A549 (cell line): ENCODE measurements at regions not wholly inside any gene's neighbourhood (a gene's known extent, or its start where the extent isn't known, plus 50 kb on each side); places are given as distances from the start of the nearest gene placed in this dataset.

Experiments used
- ATAC-seq, 2 experiments: fragments of 200-7000 bp in 1 of 2; fragments of >200 bp in 1 of 2; cut with Nextera tagmentation in 1 of 2; cut with Tn5 transposase in 1 of 2; 3 replicates each; pipeline versions ENCODE4 v1.8.0 to v1.9.1; 2018 to 2020; ENCODE audit warnings: mild to moderate bottlenecking in 1 of 2, moderate library complexity in 1 of 2
- CTCF ChIA-PET: fragments of 300-600 bp; sonication (Branson Sonifier 250); formaldehyde crosslinking; extraction: SDS; loops from one replicate; lab custom pipeline; 2021; ENCODE audit warnings: antibody characterized with exemption, inconsistent platforms; lab: Yijun Ruan, JAX
- POLR2A ChIA-PET: fragments of 350-600 bp; formaldehyde crosslinking; extraction: SDS; loops from one replicate; lab custom pipeline; 2021; ENCODE audit warnings: antibody characterized with exemption, inconsistent platforms; lab: Yijun Ruan, JAX
- DNase-seq, 2 experiments: peaks; one replicate each; pipeline versions ENCODE4 v3.0.0 to v3.0.0-alpha.2; 2011 to 2016; ENCODE audit warnings: low read depth in 1 of 2, low spot score in 1 of 2
- FAIRE-seq: peaks from 2 replicates; lab custom pipeline; 2011; peaks lifted over from hg19 to GRCh38; lab: Jason Lieb, UNC
- H3K27ac ChIP-seq, 2 experiments: fragments of >200 bp; sonication (Bioruptor Twin); formaldehyde crosslinking; 3 replicates each; pipeline ENCODE4 v1.5.1; 2016 to 2017
- H3K4me1 ChIP-seq: fragments of >200 bp; sonication (Bioruptor Twin); formaldehyde crosslinking; 3 replicates; pipeline ENCODE4 v1.6.1; 2016
- H3K4me2 ChIP-seq: fragments of >200 bp; sonication (Bioruptor Twin); formaldehyde crosslinking; 3 replicates; pipeline ENCODE4 v1.6.1; 2016
- H3K4me3 ChIP-seq: fragments of >200 bp; sonication (Bioruptor Twin); formaldehyde crosslinking; 3 replicates; pipeline ENCODE4 v1.5.1; 2016
- H3K9me3 ChIP-seq: fragments of >200 bp; sonication (Bioruptor Twin); formaldehyde crosslinking; 3 replicates; pipeline ENCODE4 v1.6.1; 2016
- BHLHE40 ChIP-seq: IDR thresholded peaks from 2 replicates; pipeline ENCODE4 v1.6.1; 2012; ENCODE audit warnings: low read depth, low read length, inconsistent platforms
- CHD2 ChIP-seq: fragments of 150-350 bp; IDR thresholded peaks from 2 replicates; pipeline ENCODE4 v1.6.1; 2014; ENCODE audit warnings: low read length; ENCODE audit not compliant: partially characterized antibody
- EHMT2 ChIP-seq: fragments of 200-600 bp; sonication (generic); IDR thresholded peaks from 2 replicates; pipeline ENCODE4 v1.6.1; 2016; ENCODE audit warnings: antibody characterized with exemption, low read depth, mild to moderate bottlenecking, moderate library complexity
- ELK1 ChIP-seq: fragments of 150-350 bp; IDR thresholded peaks from 2 replicates; pipeline ENCODE4 v1.6.1; 2014; ENCODE audit warnings: low read depth, mild to moderate bottlenecking, low read length
- GATA3 ChIP-seq: IDR thresholded peaks from 2 replicates; pipeline ENCODE4 v1.6.1; 2012; ENCODE audit warnings: borderline replicate concordance
- HOXB5 ChIP-seq: fragments of 250-450 bp; sonication (Bioruptor Pico); IDR thresholded peaks from 2 replicates; pipeline ENCODE4 v1.5.0; 2020; ENCODE audit warnings: mild to moderate bottlenecking, moderate library complexity
- JUNB ChIP-seq: fragments of >200 bp; sonication (Bioruptor Twin); formaldehyde crosslinking; IDR thresholded peaks from 2 replicates; pipeline ENCODE4 v1.6.1; 2016
- KDM1A ChIP-seq: fragments of 200-600 bp; sonication (generic); IDR thresholded peaks from 2 replicates; pipeline ENCODE4 v1.6.1; 2016; ENCODE audit warnings: low read depth, mild to moderate bottlenecking
- KDM5A ChIP-seq: fragments of 200-600 bp; sonication (generic); IDR thresholded peaks from 2 replicates; pipeline ENCODE4 v1.6.1; 2016; ENCODE audit warnings: antibody characterized with exemption, mild to moderate bottlenecking
- MAFK ChIP-seq: fragments of 450-650 bp; IDR thresholded peaks from 2 replicates; pipeline ENCODE4 v1.6.1; 2014; ENCODE audit not compliant: partially characterized antibody
- MYC ChIP-seq: IDR thresholded peaks from 2 replicates; pipeline ENCODE4 v1.6.1; 2012; ENCODE audit warnings: mild to moderate bottlenecking, inconsistent platforms, low read length, improper control_type of control experiment, borderline replicate concordance
- RAD21 ChIP-seq, 2 experiments: fragments of >200 bp in 1 of 2; sonication (Bioruptor Twin) in 1 of 2; formaldehyde crosslinking in 1 of 2; IDR thresholded peaks in 1 of 2; conservative IDR thresholded peaks in 1 of 2; 2 replicates in 1 of 2; 3 replicates in 1 of 2; pipeline ENCODE4 v1.6.1; 2012 to 2018; ENCODE audit warnings: inconsistent platforms in 1 of 2
- RARB ChIP-seq: fragments of 250-450 bp; sonication (Bioruptor Pico); IDR thresholded peaks from 2 replicates; pipeline ENCODE4 v1.8.0; 2021; ENCODE audit warnings: mild to moderate bottlenecking, moderate library complexity
- RNF2 ChIP-seq: fragments of 200-600 bp; sonication (generic); IDR thresholded peaks from 2 replicates; pipeline ENCODE4 v1.6.1; 2016; ENCODE audit warnings: low read depth, mild to moderate bottlenecking, antibody characterized with exemption, moderate library complexity, borderline replicate concordance
- SMC3 ChIP-seq: fragments of >200 bp; sonication (Bioruptor Twin); formaldehyde crosslinking; IDR thresholded peaks from 3 replicates; pipeline ENCODE4 v1.6.1; 2018; ENCODE audit warnings: inconsistent platforms
- SREBF2 ChIP-seq: fragments of 450-650 bp; IDR thresholded peaks from 2 replicates; pipeline ENCODE4 v1.6.1; 2014; ENCODE audit warnings: mild to moderate bottlenecking, moderate library complexity
- ZC3H11A ChIP-seq: fragments of 450-650 bp; IDR thresholded peaks from 2 replicates; pipeline ENCODE4 v1.6.1; 2014; ENCODE audit warnings: antibody characterized with exemption, mild to moderate bottlenecking
- ZNF302 ChIP-seq: fragments of 250-450 bp; sonication (Bioruptor Pico); IDR thresholded peaks from 2 replicates; pipeline ENCODE4 v1.9.0; 2021; ENCODE audit warnings: inconsistent platforms, mild to moderate bottlenecking, moderate library complexity
- WGBS: methylation state at CpG from one replicate; pipeline ENCODE4 v1.1.6; 2017; ENCODE audit errors: missing lambda C conversion rate; 5-methylcytosine and 5-hydroxymethylcytosine counted together
- TF ChIP-seq, protein P1 (sequence below): IDR thresholded peaks from 2 replicates; pipeline ENCODE4 v1.6.1; 2012
- TF ChIP-seq, protein P2 (sequence below): fragments of 250-450 bp; sonication (Bioruptor Pico); IDR thresholded peaks from 2 replicates; pipeline ENCODE4 v1.5.0; 2021; ENCODE audit warnings: mild to moderate bottlenecking, moderate library complexity, borderline replicate concordance
- TF ChIP-seq, protein P3 (sequence below): fragments of 450-650 bp; IDR thresholded peaks from 2 replicates; pipeline ENCODE4 v1.6.1; 2014; ENCODE audit warnings: antibody characterized with exemption
- TF ChIP-seq, protein P4 (sequence below): fragments of 250-450 bp; sonication (Bioruptor Pico); IDR thresholded peaks from 2 replicates; pipeline ENCODE4 v1.5.0; 2020; ENCODE audit warnings: low read depth, mild to moderate bottlenecking, moderate library complexity
- TF ChIP-seq, protein P5 (sequence below): fragments of >200 bp; sonication (Bioruptor Twin); formaldehyde crosslinking; IDR thresholded peaks from 2 replicates; pipeline ENCODE4 v1.6.1; 2016
- TF ChIP-seq, protein P6 (sequence below): fragments of >200 bp; sonication (Bioruptor Twin); formaldehyde crosslinking; IDR thresholded peaks from 3 replicates; pipeline ENCODE4 v1.6.1; 2016

DNA sequence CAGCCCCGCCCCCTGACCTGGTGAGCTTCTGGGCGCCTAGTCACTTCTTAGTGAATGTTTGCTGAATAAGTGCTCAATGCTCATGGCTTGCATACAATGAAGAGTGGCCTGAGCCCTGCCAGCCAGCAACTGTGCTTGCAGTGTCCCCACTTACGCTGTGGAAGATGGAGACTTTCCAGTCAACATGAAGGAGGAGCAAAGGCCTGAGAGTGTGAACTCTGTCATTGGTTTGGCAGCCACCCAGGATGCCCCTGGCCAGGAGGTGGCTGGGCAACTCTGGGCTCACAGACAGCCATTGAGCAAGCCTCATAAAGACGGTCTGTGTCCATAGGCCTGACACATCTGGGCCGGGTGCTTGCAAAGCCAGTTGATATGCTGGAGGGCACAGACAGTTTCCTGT is 72.1 kb upstream of the MAMLD1 start:
- ChIA-PET CTCF (no interaction called here), POLR2A (no interaction called here)
- DNase-seq: no peak
- Histone ChIP-seq H3K27ac (no peak overlapping the region), H3K9me3 (no peaks in the 10 kb centered on the region), H3K4me3 (no peak overlapping the region), H3K4me1 (no peaks in the 10 kb centered on the region), H3K4me2 (no peak overlapping the region)
- 77% methylated on average over 3 of the region's 5 CpGs for WGBS
- ATAC-seq: no peak
- TF ChIP-seq, protein P1, sequence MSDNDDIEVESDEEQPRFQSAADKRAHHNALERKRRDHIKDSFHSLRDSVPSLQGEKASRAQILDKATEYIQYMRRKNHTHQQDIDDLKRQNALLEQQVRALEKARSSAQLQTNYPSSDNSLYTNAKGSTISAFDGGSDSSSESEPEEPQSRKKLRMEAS: no peak
- TF ChIP-seq KDM5A: no peak
- TF ChIP-seq, protein P2, sequence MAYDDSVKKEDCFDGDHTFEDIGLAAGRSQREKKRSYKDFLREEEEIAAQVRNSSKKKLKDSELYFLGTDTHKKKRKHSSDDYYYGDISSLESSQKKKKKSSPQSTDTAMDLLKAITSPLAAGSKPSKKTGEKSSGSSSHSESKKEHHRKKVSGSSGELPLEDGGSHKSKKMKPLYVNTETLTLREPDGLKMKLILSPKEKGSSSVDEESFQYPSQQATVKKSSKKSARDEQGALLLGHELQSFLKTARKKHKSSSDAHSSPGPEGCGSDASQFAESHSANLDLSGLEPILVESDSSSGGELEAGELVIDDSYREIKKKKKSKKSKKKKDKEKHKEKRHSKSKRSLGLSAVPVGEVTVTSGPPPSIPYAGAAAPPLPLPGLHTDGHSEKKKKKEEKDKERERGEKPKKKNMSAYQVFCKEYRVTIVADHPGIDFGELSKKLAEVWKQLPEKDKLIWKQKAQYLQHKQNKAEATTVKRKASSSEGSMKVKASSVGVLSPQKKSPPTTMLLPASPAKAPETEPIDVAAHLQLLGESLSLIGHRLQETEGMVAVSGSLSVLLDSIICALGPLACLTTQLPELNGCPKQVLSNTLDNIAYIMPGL (CRISPR knock-in tag): no peak
- TF ChIP-seq, protein P3, sequence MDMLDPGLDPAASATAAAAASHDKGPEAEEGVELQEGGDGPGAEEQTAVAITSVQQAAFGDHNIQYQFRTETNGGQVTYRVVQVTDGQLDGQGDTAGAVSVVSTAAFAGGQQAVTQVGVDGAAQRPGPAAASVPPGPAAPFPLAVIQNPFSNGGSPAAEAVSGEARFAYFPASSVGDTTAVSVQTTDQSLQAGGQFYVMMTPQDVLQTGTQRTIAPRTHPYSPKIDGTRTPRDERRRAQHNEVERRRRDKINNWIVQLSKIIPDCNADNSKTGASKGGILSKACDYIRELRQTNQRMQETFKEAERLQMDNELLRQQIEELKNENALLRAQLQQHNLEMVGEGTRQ: no peak
- no peak for TF ChIP-seq RNF2
- TF ChIP-seq RARB: no peak
- no peak for TF ChIP-seq ELK1
- TF ChIP-seq, protein P4, sequence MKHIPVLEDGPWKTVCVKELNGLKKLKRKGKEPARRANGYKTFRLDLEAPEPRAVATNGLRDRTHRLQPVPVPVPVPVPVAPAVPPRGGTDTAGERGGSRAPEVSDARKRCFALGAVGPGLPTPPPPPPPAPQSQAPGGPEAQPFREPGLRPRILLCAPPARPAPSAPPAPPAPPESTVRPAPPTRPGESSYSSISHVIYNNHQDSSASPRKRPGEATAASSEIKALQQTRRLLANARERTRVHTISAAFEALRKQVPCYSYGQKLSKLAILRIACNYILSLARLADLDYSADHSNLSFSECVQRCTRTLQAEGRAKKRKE (CRISPR knock-in tag): no peak
- TF ChIP-seq ZNF302: no peak
- TF ChIP-seq ZC3H11A: no peak
- no peak for TF ChIP-seq CHD2
- no peak for FAIRE-seq

GRCh38 chrX:150293311-150294013 is 69.7 kb upstream of the MAMLD1 start:
- 35% methylated on average over 5 of the region's 5 CpGs for WGBS
- H3K4me2 ChIP-seq: no peak overlapping the region
- ChIA-PET CTCF (no interaction called here), POLR2A (no interaction called here)
- ATAC-seq (no peak), FAIRE-seq (peak; percentile 88), DNase-seq (no peak)
- no peaks in the 10 kb centered on the region for H3K4me1 ChIP-seq
- no peak for TF ChIP-seq ZC3H11A
- no peak for TF ChIP-seq GATA3
- TF ChIP-seq HOXB5 (CRISPR knock-in tag): no peak
- TF ChIP-seq KDM1A: no peak
- TF ChIP-seq, protein P5, sequence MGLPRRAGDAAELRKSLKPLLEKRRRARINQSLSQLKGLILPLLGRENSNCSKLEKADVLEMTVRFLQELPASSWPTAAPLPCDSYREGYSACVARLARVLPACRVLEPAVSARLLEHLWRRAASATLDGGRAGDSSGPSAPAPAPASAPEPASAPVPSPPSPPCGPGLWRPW: no peak
- no peak for TF ChIP-seq BHLHE40
- TF ChIP-seq, protein P3: no peak
- TF ChIP-seq JUNB: no peak
- no peak for TF ChIP-seq SREBF2
- TF ChIP-seq MAFK: no peak
- no peak for TF ChIP-seq EHMT2
- TF ChIP-seq SMC3: no peak
- TF ChIP-seq, protein P6, sequence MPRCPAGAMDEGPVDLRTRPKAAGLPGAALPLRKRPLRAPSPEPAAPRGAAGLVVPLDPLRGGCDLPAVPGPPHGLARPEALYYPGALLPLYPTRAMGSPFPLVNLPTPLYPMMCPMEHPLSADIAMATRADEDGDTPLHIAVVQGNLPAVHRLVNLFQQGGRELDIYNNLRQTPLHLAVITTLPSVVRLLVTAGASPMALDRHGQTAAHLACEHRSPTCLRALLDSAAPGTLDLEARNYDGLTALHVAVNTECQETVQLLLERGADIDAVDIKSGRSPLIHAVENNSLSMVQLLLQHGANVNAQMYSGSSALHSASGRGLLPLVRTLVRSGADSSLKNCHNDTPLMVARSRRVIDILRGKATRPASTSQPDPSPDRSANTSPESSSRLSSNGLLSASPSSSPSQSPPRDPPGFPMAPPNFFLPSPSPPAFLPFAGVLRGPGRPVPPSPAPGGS: no peak
- no peak for TF ChIP-seq MYC
- TF ChIP-seq RAD21 (conservative IDR thresholded peaks at IDR 0.05 in 1 of 2, IDR thresholded peaks at IDR 0.05 in 1 of 2): no peak
- no peak overlapping the region for H3K4me3 ChIP-seq
- no peak overlapping the region for H3K27ac ChIP-seq
- H3K9me3 ChIP-seq: no peaks in the 10 kb centered on the region
